OCI-M1 (cell line): ENCODE measurements at regions not wholly inside any gene's neighbourhood (a gene's known extent, or its start where the extent isn't known, plus 50 kb on each side); places are given as distances from the start of the nearest gene placed in this dataset.
"Not testable (repeated sequence)": the region's sequence is repeated elsewhere in the genome, so short reads cannot be mapped to it uniquely, and the experiment has no call there.

Experiments used
- DNase-seq: peaks from one replicate; lab custom pipeline; 2025; lab: John Stamatoyannopoulos, UW

DNA sequence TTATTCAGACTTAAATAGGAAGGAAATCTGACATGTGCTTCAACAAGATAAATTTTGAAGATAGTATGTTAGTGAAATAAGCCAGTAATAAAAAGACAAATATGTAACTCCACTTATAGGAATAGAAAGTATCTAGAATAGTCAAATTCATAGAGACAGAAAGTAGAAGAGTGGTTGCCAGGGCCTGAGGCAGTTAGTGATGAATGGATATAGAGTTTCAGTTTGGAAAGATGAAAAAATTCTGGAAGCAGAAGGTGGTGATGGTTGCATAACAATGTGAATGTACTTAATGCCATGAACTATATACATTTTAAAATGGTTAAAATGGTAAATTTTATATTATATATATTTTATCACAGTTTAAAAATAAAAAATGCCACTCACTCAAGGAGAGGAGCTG lies 54.3 kb downstream of the HAND2 start:
- no peak for DNase-seq

GRCh38 chr4:173469622-173470021 lies 60.4 kb downstream of the HAND2 start:
- no peak for DNase-seq

- no peak for DNase-seq
These were observed 61.7 kb downstream of the HAND2 start for GRCh38 chr4:173468314-173468713.

GRCh38 chr4:173466101-173466500 lies 63.9 kb downstream of the HAND2 start:
- DNase-seq: no peak

DNA sequence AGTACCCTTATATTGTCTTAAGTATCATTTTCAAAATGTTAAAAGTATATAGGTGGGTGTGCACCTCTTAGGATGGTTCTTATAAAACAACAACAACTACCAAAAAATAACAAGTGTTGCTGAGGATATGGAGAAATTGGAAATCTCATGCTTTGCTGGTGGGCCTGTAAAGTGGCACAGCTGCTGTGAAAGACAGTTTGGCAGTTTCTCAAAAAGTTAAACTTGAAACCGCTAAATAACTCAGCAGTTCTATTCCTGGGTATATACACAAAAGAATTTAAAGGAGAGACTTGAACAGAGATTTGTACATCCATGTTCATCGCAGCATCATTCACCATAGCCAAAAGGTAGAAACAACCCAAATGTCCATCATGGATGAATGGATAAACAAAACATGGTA lies 65.5 kb downstream of the HAND2 start:
- no peak for DNase-seq

GRCh38 chr4:173463816-173464215 lies 64.9 kb upstream of the SCRG1 start:
- DNase-seq: no peak

GRCh38 chr4:173461170-173461569 lies 62.3 kb upstream of the SCRG1 start:
- peak; percentile 89 for DNase-seq

- no peak for DNase-seq
These were observed 60.9 kb upstream of the SCRG1 start for GRCh38 chr4:173459857-173460256.

DNA sequence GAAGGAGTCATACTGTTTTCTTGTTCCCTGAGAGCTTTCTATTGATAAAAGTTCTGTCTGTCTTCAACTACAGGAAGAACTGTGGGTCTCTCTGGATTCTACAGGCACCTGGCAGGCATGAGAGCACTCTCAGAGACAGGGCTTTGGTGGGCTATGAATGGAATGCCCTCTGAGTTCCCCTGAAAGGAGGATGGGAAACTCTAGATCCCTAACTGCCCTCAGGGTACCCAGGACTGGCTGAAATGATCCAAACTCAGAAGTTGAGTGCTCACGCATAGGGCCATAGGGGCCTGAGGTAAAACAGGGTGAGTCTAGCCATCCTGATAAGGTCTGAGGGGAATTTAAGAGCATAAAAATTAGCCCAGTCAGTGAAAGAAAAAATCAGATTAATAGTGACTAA lies 59.0 kb upstream of the SCRG1 start:
- no peak for DNase-seq

- DNase-seq: not testable (repeated sequence)
These were observed 52.5 kb upstream of the SCRG1 start for GRCh38 chr4:173451435-173451834.

DNA sequence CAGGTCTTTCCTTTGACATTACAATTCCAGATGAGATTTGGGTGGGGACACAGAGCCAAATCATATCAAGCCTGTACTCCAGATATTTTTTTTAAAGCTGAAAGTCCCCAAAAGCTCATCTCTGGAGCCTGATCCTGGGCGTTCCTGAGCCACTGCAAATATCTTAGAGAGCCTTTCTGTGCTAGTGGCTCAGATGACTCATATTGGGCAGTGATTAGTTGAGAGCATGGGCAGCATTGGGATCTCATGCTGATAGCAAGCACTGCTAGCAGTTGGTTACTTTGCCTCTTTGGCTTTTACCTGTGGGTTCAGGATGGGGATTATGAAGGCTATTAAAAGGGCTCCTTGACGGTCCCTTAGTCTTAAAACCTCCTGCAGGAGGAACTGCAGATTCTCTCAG lies 51.4 kb upstream of the SCRG1 start:
- DNase-seq: no peak

GRCh38 chr4:173449380-173449717 lies 50.4 kb upstream of the SCRG1 start:
- no peak for DNase-seq

GRCh38 chr4:173448608-173449379 lies 49.9 kb upstream of the SCRG1 start:
- DNase-seq: peak; percentile 80
